ENCODE measurements at regions not wholly inside any gene's neighbourhood (a gene's known extent, or its start where the extent isn't known, plus 50 kb on each side); places are given as distances from the start of the nearest gene placed in this dataset.

DNA sequence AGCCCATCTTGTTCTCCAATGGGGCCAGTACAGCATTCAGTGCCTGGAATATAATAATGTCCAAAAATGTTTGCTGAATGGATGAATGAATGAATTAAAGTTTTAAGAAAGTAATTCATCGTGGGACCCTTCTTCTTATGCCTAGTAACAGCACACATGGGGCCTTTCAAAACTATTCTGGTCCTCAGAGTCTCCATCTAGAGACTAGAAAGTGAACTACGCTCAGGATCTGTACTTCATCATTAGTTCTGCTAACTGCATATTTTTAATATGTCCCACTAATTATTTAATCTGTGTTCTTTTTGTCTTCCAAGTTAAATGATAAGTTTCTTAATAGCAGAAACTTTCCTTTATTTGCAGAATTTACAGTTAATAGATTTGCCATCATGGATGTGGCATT lies 172.5 kb downstream of the SMAD2 start:
- no peak for DNase-seq

DNA sequence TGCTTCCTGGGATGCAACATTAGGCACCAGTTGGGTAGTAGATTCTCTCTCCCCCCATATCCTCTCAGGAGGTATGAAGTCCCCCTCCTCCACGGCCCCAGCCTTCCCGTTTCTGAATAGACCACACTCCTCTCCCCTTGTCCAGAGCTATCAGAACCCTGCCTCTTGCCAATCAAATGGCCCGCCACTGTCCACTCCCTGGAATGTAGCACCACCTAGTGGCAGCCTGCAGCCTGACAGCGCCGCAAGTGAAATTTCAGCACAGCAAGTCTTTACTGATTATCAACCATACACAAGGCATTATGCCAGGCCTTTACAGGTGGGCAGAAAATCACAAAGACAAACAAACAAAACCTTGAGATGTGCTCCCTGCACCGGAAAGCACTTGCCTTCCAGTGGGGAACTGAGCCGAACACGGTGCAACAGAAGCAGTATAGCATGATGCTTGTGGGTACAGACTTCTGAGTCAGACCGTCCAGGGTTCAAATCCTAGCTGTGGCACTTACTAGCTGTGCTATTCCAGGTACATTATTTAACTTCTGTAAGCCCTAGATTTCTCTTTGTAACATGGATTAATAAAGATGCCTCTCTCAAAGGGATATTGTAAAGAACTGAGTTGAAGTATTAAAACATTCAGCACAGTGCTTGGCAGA lies 174.0 kb downstream of the SMAD2 start:
- peak; percentile 19 for DNase-seq

DNA sequence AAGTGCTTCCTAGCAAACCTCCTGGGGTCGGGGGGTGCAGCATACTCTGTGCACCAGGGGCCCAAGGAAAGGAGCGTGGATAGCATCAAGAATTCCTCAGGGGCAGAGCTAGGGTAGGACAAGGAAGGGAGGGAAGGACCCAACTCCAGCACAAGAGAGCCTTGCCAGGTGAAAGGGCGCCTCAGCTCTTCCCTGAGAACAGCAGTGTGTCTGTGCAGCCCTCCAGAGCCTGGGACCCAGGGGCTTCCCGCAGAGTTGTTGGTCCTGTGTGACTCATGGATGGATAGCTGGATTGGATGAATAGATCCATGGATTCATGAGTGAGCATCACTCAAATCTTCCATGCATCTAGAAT lies 175.4 kb downstream of the SMAD2 start:
- DNase-seq: no peak

DNA sequence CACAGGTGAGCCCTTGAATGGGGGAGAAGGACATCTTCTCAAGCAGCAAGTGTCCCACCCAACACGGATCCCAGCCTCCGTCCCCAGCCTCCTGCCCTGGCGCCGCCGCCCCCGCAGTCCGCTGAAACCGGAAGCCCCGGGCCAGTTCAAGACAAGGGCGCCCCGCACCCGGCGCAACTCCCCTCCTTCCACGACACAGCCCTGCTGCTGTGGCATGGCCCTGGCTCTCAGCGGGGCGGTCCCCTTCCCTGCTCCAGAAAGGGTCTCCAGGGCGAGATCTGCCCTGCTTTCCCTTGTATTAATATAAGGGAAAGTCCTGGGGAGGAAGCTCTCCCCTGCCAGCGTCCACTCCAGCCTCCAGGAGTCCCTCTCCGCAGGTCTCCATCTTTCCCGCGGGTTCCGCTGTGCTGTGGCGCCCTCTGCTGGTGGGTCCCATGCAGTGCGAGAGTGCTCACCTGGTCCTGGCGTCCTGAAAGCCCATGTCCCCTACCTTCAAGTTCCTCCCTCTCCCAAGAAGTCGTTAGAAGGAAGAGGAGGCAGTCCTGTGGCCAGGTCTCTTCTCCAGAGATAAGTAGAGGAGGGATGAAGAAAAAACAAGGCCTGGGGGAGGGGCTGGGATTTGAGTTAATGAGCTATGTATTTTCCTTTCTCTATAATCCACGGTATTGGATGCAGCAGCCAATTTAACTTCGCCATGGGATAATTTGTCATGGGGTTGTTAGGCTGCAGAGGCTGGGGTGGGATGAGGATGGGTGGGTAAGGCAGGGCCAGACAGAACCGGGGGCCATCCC lies 176.0 kb downstream of the SMAD2 start:
- DNase-seq: no peak

DNA sequence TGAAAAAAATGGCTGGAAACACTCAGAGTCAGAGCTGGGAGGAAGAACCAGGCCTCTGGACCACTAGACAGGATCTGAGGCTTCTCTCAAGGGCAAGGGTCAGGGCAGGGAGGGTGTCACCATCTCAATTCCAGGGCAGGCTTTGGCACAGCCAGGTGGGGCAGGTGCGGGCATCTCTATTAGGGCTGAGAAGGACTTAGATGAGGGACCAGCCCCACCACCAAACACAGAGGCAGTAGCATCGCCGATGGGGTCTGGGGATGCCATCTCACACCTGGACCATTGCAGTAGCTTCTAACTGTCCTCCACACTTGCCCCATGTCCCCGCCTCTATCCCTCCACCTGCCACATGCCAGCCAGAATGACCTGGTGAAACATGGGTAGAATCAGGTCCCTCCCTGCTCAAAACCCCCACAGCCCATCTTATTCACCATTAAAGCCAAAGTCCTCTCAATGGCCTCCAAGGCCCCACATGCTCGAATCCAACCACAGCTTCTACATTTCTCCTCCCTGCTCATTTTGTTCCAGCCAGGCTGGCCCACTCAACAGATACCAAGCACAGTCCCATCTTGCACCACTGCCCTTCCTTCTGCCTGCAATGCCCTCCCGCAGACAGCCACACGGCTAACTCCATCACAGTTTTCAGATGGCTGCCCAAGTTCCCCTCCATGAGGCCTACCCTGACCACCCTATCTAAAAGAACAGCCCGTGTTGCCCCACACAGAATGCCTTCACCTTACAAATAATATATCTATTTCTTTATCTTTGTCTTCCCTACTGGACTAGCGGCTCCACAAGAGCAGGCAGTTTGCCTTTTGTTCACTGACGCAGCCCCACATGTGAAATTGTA lies 177.4 kb downstream of the SMAD2 start:
- no peak for DNase-seq

DNA sequence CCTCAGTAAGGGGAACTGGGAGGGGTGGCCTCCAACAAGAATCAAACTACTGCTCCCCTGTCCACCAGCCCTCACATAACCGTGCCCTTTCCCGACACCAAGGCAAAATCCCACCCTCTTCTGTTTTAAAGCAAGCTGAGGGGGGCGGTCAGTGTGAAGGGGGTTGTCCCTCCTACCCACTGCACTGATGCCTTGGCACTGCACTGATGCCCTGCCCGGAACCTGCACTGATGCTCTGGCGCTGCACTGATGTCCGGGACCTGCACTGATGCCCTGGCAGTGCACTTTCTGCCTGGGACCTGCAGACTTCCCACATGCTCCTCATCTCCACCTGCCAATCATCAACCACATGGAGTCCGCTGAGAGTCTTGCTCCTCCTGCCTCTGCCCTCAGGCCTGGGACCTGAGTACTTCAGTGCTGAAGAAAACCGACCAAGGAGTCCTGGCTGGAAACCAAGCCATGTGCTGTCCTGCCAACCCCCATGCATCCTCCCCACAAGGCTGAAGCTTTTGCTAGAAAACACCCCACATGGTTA lies 179.5 kb downstream of the SMAD2 start:
- DNase-seq: no peak

DNA sequence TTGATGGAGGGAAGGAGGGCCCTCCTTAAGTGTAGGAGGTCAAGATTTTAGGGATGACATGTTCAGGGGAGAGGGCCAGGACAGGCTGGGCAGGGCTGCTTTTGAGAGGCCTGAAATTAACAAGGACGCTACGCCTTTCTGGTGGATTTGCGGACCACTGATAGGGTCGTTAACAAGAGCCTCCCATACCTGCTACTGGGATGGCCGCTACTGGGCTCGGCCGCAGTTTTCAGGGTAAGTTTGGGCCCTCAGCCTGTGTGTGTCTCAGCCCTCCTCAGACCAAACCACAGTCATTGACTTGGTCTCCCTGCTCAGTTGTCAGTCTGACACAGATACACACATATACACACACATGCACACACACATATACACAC lies 180.9 kb downstream of the SMAD2 start:
- DNase-seq: no peak

DNA sequence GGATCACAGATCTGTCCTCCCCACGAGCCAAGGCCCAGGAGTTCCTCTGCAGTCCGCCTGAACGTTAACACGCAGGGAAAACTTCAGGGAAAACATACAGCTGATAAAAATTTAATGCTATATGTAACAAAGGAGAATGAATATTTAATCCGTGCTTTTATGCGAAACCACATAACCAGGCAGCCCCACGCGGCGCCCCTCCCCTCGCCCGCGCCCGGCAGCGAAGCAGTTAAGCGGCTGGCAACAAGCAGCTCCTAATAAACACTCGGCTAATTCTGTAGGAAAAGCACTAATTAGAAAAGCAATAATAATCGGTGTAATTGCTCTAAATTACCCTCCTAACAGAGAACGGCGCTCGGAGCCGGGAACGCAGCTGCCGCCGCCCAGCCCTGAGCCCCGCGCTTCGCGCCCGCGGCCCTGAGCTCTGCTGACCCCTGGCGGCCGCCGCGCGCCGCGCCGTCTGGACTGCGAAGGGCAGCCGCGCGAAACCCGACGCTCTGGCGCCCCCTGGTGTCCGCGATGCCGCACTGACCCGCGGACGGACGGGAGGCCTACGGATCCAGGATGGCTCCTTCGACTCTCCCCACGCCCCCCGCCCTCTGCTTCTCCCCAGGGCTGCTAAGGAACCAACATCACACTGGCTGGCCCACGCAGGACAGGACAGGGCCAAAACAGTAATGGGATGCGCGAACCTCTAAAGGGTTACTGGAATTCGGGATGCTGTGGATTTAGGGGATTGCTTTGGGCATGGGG lies 181.4 kb downstream of the SMAD2 start:
- DNase-seq: peak; percentile 72

DNA sequence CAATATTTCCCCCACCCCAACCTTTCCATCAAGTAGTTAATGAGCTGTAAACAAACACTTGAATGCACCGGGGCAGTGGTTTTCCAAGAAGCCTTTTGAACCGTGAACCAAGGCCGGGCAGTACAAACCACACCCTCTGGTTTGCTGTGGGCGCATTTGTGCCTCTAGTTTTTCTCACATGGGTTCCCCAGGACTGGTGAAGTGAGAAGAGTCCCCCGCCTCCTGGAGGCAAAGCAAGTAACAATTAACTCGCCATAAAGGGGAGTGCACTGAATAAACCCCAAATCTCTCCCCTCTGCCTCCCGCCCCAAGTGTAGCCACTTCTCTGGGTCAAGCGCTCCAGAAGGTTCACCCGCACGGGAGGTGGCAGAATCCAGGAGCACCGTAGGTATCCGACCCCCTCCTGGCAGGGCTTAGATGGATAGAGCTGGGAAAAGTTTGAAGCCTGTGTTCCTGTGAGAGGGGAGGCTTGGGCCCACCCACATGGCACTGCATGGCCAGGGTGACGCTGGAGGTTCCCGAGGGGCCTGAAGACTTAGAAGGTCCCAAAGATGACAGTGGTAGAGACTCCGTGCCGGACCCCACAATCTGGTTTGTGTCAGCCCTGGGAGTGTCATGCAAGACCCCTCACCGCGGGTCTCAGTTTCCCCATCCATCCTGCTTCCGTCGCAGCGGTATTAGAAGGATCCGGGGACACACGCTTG lies 182.2 kb downstream of the SMAD2 start:
- no peak for DNase-seq

DNA sequence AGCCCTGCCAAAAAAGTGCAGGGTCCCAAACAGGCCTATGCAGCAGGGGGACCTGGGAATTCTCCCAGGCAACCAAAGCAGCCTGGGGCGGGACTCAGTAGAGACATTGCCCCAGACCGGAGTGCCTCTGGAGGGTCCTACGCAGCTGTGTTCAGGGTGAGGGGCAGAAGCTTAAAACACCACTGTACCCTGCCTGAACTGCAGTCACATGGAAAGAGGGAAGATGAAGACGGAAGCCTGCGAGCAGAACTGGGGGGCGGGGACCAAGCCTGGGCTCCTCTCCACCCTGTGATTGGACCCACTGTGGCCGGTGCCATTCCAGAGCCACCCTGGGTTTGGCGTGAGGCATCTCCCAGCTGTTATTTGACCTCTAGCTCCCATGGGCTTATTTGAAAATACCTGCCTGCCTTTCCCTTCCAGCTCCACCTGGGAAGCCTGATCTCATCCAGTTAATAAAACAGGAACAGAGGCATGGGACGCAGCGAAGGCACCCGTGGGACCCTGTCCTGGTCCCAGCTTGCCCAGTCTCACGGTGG lies 183.1 kb downstream of the SMAD2 start:
- DNase-seq: no peak

DNA sequence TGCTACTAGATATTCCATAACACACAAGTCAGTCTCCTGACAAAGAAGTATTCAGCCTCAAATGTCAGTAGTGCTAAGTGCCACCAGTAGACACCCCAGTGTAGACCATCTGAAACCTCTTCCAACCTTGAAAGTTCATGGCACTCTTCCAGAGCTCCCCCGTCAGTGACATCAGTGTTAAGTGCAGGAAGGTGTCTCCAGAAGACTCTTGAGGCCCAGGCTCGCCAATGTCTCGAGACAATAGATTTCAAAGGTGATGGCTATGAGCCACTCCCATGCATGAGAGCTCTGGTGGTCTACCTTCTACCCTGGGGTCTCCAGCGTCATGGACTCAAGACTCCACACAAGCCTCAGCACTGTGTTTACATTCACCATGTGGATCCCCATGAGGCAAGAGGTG lies 183.8 kb downstream of the SMAD2 start:
- DNase-seq: no peak

DNA sequence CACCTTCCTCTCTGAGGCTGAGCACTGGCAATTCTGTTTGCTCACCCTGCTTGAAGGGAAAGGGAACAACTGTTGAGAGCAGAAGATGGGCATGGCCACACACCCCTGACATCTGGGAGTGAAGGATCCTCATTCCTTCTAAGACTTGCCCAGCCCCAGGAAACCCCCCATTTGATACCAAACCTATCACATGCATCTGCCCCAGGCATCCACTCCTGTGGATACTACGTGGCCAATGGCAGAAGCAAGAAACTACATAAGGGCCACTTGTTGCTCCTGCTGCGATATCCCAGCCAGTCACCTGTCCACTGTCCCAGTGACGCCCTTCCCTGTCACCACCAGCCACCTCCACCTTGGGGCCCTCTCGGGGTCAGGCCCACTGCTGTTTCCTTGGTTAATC lies 185.2 kb downstream of the SMAD2 start:
- no peak for DNase-seq

DNA sequence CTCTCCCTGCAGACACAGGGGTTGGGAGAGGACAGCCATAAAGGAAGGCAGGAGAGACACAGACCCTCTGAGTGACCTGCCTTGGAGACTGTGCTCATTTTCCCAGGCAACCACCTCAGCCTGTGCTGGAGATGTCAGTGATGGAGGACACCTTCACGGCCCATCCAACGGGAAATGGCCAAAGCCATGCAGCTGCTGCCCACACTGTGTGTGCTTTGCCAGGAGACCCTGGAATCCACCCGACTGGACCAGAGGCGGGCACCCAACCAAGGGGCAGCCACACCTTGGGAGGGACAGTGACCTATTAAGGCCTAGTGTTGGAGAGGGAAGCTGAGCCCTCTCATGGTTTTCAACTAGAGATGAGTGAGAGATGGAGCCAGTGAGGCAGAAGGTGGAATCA lies 192.5 kb downstream of the SMAD2 start:
- no peak for DNase-seq

DNA sequence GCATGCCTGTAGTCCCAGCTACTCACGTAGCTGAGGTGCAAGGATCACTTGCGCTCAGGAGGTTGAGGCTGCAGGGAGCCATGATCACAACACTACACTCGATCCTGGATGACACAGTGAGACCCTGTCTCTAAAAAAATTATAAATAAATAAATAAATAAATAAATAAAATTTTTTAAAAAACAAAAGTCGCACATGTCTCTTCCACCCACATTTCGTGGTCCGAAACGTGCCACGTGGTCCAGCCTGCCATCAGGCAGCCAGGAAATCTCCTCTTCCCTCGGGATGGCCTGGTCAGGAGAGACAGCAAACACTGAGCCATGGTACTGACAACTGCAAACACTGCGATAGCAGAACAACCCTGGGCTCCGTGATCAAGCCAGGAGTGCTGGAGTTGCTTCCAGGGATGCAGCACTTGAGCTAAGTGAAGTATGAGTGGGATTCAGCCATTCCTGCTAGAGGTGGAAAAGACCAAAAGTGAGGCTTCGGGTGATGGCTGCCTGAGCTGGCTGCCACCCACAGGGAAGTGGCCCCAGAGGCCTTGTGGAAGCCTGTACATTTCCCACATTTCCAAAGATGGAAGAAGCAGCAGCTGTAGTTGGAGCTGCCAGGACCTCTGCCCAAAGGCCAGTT lies 193.1 kb downstream of the SMAD2 start:
- DNase-seq: no peak

DNA sequence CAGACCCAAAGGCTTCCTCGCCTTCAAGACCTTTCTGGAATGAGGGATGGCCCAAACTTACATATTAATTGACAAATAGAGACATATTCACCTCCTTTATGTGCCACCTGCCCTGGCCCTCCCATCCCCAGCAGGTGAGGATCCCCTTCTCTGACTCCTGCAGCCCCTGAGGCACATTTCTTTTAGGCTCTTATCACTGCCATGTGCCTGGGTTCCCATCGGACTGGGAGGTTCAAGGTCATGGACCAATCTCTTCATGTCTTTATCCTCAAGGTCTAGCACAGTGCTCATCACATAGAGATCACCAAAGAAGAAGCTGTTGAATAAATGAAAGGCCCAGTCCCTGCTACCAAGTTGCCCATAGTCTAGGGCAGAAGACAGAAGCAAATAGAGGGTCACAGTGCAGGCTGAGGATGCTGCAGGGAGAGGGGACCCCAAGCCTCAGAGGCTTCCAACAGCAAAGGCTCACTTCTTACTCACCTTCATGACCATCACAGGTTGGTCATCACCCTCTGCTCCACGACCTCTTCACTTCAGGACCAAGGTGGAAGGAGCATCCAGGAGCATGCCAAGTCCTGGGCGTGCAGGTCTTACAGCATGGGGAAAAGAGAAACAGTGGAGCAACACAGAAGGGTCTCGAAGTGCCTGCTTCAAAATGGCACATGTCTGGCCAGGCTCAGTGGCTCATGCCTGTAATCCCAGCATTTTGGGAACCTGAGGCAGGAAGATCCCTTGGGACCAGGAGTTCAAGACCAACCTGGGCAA lies 193.9 kb downstream of the SMAD2 start:
- no peak for DNase-seq

DNA sequence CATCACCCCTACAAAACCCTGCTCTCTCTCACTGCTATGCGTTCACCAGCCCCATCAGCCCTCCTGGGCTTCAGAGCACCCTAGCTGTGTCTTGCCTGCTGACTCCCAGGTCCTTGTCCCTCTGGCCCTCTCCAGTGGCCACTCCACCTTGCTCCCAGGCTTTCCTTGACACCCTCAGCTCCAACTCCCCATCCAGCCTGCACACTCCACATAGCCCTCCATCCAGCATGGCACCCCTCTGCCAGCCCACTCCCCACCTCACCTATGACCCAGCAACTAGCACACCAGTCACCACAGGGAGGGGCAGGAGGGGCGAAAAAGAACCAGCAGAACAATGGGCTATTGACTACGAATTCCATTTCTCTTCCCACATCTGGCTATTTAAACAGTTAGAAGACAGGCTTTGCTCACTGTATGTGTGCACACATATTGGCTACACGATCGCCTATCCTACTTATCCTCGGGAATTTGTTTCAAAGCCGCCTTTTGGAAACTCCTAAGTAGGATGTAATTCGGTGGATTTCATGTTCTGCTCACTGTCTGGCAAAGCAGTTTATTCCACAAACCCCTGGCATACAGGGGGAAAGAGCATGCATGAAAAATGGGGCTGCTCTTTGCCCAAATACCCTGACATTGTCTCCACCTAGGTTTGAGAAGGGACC lies 195.3 kb downstream of the SMAD2 start:
- DNase-seq: no peak

DNA sequence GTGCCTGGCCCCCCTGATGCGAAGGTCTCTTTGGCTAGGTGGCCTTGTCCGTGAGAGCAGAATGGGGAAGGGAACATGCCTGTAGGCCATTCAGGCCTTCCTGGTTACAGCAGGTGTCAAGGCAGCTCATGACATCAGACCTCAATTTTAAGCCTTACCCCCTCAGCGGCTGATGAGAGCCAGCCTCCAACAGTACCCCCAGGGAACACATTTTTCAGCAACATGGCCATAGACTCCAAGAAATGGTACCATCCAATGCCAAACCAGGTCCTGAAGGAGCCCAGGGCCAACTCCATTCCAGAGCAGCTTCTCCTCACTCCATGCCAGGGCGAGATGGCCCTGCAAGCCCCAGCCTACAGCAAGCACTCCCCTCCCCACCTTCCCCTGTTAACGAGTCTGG lies 199.2 kb downstream of the SMAD2 start:
- DNase-seq: no peak

DNA sequence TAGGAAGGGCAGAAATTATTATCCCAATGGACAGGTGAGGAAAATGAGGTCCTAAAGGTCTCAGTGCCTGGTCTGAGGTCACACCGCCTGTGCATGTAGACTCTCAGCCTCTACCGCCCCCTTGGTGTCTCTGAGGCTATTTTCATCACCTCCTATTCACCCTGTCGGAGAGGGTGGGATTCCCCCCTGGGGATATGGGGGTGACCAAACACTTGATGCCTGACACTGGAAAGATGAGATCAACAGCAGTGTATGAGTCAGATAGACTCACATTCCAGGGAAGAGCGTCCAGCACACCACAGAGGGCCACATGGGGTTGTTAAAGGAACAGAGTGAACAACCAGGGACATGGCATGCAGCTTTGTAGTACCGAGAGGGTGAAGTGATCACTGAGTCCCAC lies 199.7 kb downstream of the SMAD2 start:
- DNase-seq: no peak

DNA sequence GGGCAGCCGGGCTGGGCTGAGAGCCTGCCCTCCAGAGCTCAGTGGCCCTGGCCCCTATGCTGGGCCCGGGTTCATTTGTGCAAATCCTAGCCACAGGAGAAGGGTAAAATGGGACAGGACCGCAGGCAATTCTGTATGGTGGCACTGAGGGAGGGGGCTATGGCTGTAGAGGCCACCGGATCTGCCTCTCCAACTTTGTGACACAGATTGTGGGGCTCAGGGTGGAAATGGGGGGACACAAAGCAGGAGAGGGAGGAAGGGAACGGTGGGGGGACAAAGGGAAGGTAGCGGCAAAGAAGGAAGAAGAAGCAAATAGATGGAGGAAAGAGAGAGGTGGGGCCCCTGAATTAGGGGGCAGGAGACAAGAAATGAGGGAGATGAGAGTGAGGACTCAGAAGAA lies 201.1 kb downstream of the SMAD2 start:
- no peak for DNase-seq

DNA sequence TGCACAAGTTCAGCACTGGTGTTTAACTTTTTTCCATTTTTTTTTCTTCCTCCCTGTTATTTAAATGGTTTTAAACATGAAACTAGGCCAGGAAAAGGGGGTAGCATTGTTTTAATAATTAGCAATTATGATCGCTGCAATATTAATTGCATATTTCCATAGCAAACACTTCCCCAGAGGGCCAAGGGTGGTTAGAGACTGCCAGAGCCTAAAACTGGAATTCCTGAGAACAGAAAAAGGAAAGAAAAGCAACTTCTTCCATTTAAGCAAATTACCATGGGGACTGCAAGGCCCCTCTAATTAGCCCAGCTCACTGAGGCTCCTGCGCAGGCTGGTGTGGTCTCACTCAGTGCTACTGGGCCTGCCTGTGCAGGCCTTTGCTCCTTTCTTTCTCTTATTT lies 201.5 kb downstream of the SMAD2 start:
- DNase-seq: no peak
